WI38 (cell line): ENCODE measurements at regions not wholly inside any gene's neighbourhood (a gene's known extent, or its start where the extent isn't known, plus 50 kb on each side); places are given as distances from the start of the nearest gene placed in this dataset.

ENCODE experiments used
- H3K4me3 ChIP-seq: 2 replicates; pipeline ENCODE4 v1.5.1; 2011; ENCODE audit warnings: low read depth, mild to moderate bottlenecking, control low read depth, low read length
- TF ChIP-seq, protein P1 (sequence below): IDR thresholded peaks from 2 replicates; pipeline ENCODE4 v1.5.1; 2012; ENCODE audit warnings: low read depth, mild to moderate bottlenecking, control low read depth, low read length

DNA sequence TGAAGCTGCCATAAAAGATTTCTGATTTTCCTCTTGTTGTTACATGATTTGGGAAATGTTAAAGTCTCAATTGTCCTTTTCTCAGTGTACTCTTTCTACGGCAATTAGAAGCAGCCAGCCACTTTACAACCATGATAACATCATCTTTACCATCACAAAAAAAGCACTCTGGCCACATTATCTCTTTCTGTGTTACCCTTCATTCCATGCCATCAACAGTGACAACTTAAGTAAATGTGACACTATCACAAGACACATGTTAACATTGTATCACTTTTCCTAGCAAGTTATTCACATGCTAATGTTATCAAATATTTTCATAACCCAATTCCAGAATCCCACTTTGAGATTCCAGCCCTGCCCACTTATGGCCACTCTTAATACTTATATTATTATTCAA, 131.2 kb downstream of the TMX3 start:
- TF ChIP-seq, protein P1, sequence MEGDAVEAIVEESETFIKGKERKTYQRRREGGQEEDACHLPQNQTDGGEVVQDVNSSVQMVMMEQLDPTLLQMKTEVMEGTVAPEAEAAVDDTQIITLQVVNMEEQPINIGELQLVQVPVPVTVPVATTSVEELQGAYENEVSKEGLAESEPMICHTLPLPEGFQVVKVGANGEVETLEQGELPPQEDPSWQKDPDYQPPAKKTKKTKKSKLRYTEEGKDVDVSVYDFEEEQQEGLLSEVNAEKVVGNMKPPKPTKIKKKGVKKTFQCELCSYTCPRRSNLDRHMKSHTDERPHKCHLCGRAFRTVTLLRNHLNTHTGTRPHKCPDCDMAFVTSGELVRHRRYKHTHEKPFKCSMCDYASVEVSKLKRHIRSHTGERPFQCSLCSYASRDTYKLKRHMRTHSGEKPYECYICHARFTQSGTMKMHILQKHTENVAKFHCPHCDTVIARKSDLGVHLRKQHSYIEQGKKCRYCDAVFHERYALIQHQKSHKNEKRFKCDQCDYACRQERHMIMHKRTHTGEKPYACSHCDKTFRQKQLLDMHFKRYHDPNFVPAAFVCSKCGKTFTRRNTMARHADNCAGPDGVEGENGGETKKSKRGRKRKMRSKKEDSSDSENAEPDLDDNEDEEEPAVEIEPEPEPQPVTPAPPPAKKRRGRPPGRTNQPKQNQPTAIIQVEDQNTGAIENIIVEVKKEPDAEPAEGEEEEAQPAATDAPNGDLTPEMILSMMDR: no peak
- no peak overlapping the region for H3K4me3 ChIP-seq

DNA sequence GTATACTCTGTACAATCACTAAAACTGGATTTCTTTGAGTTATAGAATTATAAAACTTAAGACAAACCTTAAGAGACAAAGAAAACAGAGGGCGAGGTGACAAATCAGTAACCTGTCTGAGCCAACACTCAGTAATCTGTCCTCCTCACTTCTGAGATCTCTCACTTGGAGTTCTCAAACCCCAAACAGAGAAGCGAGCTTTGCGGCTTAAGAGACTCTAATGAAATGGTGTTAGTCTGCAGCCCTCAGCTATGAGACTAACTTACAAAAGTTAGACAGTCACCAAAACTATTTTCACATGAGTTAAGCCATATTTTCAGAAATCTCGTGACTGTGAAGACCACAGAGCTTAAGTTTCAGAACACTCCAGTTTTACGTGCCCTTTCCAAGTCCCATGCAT, 140.6 kb downstream of the TMX3 start:
- TF ChIP-seq, protein P1: no peak
- no peak overlapping the region for H3K4me3 ChIP-seq

DNA sequence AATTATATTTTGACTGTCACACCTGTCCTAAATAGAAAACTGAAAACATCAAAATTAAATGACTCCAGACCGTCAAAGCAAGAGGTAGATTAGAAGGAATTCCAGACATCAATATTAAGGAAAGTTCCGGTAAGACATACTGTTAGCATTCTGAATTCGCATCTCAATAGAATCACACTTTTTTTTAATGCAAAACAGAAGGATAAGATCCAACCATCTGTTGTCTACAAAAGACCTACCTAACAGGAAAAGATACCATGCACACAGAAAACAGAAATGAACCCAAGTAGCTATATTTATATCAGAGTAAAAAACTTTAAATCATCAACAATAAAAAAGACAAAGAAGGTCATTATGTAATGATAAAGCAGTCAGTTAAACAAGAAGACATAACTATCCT, 145.0 kb downstream of the TMX3 start:
- no peak overlapping the region for H3K4me3 ChIP-seq
- TF ChIP-seq, protein P1: no peak

DNA sequence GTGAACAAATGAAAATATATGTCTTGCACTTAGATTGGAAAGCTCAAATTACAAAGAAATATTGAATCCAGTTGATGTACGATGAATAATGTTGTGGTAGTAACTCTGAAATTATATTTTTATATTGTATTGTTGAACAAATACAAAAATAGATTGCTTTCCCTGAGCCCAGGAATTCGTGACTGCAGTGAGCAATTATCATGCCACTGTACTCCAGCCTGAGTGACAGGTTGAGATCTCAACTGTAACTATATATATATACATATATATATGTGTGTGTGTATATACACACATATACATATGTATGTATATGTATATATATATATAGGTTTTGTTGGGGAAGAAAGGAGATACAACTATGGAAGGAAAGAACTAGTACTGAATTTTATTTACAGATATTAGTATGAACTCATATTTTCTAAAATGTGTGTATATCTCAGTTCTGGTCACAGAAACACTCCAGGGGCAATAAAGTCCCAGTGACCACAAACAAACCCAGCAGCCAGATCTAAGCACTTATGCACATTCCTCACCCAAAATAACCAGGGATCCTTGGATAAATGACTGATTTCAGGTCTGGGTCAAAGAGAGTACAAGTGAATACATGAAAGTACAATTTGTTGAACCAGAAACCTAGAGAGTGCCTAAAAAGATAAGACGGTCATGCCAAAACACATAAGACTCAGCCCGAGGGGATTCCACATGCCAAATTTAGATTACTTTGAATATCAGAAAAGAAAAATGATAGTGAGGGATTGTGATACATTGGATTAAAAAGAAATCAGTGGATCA, 146.3 kb downstream of the TMX3 start:
- H3K4me3 ChIP-seq: no peak overlapping the region
- TF ChIP-seq, protein P1: no peak

DNA sequence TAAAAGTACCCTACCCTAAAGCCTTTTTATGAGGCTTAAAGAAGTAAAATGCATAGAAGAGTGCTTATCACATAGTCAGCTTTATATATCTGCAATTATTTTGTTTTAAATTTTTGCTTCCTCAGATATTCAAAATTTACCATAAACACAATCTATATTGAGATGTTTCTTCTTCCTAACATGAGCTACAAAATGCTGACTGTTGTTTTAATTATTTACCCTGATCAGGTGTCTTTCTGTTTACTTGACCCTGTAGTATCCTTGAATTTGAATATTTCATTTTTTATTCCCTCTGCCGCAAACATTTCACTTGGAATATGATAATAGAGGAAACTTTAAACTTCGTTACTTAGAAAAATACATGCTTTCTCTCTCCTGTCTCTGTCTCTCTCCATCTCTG, 147.9 kb downstream of the TMX3 start:
- TF ChIP-seq, protein P1: no peak
- H3K4me3 ChIP-seq: no peak overlapping the region

DNA sequence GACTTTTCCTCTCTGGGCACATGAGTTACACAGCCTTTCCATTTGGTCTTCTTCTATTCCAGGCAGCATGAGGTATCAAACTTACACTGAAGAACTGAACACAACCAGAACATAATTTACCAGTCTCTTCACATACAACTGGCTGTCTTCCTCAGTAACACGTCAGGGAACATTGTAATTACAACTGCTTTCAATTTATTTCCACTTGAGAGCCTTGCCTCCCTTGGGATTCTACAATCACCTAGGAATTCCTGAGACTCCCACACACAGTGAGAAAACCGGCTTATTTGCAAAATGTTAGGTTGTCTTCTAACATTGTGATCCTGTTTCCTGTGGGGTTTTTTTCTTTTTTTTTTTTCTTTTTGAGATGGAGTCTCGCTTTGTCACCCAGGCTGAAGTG, 149.9 kb downstream of the TMX3 start:
- TF ChIP-seq, protein P1: no peak
- no peak overlapping the region for H3K4me3 ChIP-seq

DNA sequence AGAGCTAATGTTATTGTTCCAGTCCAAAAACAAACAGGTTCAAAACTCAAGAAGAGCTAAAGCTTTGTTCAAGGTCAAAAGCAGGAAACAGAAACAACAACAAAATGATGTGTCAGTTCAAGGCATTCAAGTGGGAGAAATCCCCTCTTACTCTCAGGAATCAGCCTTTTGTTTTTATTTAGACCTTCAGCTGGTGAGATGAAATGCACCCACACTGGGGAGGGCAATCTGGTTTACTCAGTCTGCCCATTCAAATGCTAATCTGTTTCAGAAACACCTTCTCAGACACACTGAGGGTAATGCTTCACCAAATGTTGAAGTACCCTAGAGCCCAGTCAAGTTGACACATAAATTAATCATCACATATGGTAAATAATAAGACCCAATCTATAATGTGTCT, 150.6 kb downstream of the TMX3 start:
- TF ChIP-seq, protein P1: no peak
- no peak overlapping the region for H3K4me3 ChIP-seq
